CD14-positive monocyte (primary cell): ENCODE measurements at regions not wholly inside any gene's neighbourhood (a gene's known extent, or its start where the extent isn't known, plus 50 kb on each side); places are given as distances from the start of the nearest gene placed in this dataset.

Source experiments
- DNase-seq, 3 donors: peaks; one replicate each; pipeline ENCODE4 v3.0.0-alpha.2; 2011 to 2022
- H2AFZ ChIP-seq: 2 replicates; pipeline ENCODE4 v1.6.0; 2012; ENCODE audit warnings: mild to moderate bottlenecking, low read depth, low read length, inconsistent platforms; ENCODE audit not compliant: insufficient read depth, poor library complexity, severe bottlenecking
- H3K27ac ChIP-seq, 2 donors: 1 replicate in 1 of 2; 2 replicates in 1 of 2; pipeline ENCODE4 v1.5.1; 2012 to 2013; ENCODE audit warnings: low read length in 2 of 2, control low read depth in 1 of 2, inconsistent platforms in 1 of 2, low read depth in 1 of 2, mild to moderate bottlenecking in 1 of 2
- H3K27me3 ChIP-seq, 2 donors: one replicate each; pipeline versions ENCODE4 v1.6.0 to v1.6.1; 2011 to 2013; ENCODE audit warnings: low read length in 2 of 2; ENCODE audit not compliant: control insufficient read depth in 2 of 2, insufficient read depth in 2 of 2
- H3K36me3 ChIP-seq, 2 donors: replicated peaks in 1 of 2; 1 replicate in 1 of 2; 2 replicates in 1 of 2; pipeline versions ENCODE4 v1.5.1 to v1.6.1; 2012 to 2013; ENCODE audit warnings: low read length in 2 of 2, control low read depth in 1 of 2, inconsistent platforms in 1 of 2, mild to moderate bottlenecking in 1 of 2; ENCODE audit not compliant: insufficient read depth in 2 of 2, control insufficient read depth in 1 of 2
- H3K4me1 ChIP-seq, 2 donors: 1 replicate in 1 of 2; 2 replicates in 1 of 2; pipeline versions ENCODE4 v1.5.1 to v1.6.1; 2012 to 2013; ENCODE audit warnings: low read length in 2 of 2, control low read depth in 1 of 2, inconsistent platforms in 1 of 2, mild to moderate bottlenecking in 1 of 2, moderate library complexity in 1 of 2; ENCODE audit not compliant: insufficient read depth in 2 of 2, control insufficient read depth in 1 of 2
- H3K4me2 ChIP-seq: replicated peaks from 2 replicates; pipeline ENCODE3; 2012; ENCODE audit warnings: low read length, moderate library complexity, mild to moderate bottlenecking; ENCODE audit not compliant: poor library complexity, severe bottlenecking; ENCODE audit errors: extremely low read depth
- H3K4me3 ChIP-seq, 3 experiments: fragments of 200-600 bp in 1 of 3; sonication (generic) in 1 of 3; replicated peaks in 1 of 3; 1 replicate in 2 of 3; 2 replicates in 1 of 3; pipeline ENCODE4 v1.5.1; 2011 to 2013; ENCODE audit warnings: low read length in 3 of 3, mild to moderate bottlenecking in 3 of 3, control low read depth in 2 of 3, low read depth in 2 of 3, inconsistent platforms in 1 of 3, moderate library complexity in 1 of 3
- H3K79me2 ChIP-seq: 2 replicates; pipeline ENCODE4 v1.6.0; 2012; ENCODE audit warnings: mild to moderate bottlenecking, control low read depth, inconsistent platforms, low read length, moderate library complexity; ENCODE audit not compliant: insufficient read depth
- H3K9ac ChIP-seq: 2 replicates; pipeline ENCODE4 v1.6.0; 2017; ENCODE audit warnings: low read length, mild to moderate bottlenecking; ENCODE audit not compliant: insufficient read depth, poor library complexity, severe bottlenecking
- H3K9me3 ChIP-seq, 2 donors: replicated peaks in 1 of 2; 1 replicate in 1 of 2; 2 replicates in 1 of 2; pipeline versions ENCODE4 v1.5.1 to v1.6.1; 2012 to 2013; ENCODE audit warnings: low read length in 2 of 2, control low read depth in 1 of 2; ENCODE audit not compliant: control insufficient read depth in 1 of 2, insufficient read depth in 1 of 2
- H4K20me1 ChIP-seq: 2 replicates; pipeline ENCODE4 v1.6.0; 2012; ENCODE audit warnings: mild to moderate bottlenecking, low read length, control low read depth, moderate library complexity; ENCODE audit not compliant: insufficient read depth
- H3K27ac Mint-ChIP-seq, 7 donors: one replicate each; pipeline ENCODE4 v1.8.0; 2020; ENCODE audit warnings: mild to moderate bottlenecking in 7 of 7, mixed read lengths in 7 of 7, moderate library complexity in 6 of 7, inconsistent platforms in 2 of 7
- H3K27me3 Mint-ChIP-seq, 3 donors: one replicate each; pipeline ENCODE4 v1.8.0; 2021 to 2022; ENCODE audit warnings: low read depth in 3 of 3, mild to moderate bottlenecking in 3 of 3, mixed read lengths in 3 of 3, moderate library complexity in 3 of 3, inconsistent platforms in 1 of 3
- H3K36me3 Mint-ChIP-seq, 2 donors: one replicate each; pipeline ENCODE4 v1.8.0; 2020; ENCODE audit warnings: mixed read lengths in 2 of 2, inconsistent platforms in 1 of 2, mild to moderate bottlenecking in 1 of 2
- H3K4me1 Mint-ChIP-seq: one replicate; pipeline ENCODE4 v1.8.0; 2020; ENCODE audit warnings: mild to moderate bottlenecking, mixed read lengths
- H3K4me3 Mint-ChIP-seq, 2 donors: one replicate each; pipeline ENCODE4 v1.8.0; 2020; ENCODE audit warnings: mild to moderate bottlenecking in 2 of 2, mixed read lengths in 2 of 2, moderate library complexity in 1 of 2
- H3K9me3 Mint-ChIP-seq, 7 donors: one replicate each; pipeline ENCODE4 v1.8.0; 2020 to 2022; ENCODE audit warnings: mixed read lengths in 7 of 7, mild to moderate bottlenecking in 6 of 7, moderate library complexity in 6 of 7, inconsistent platforms in 2 of 7
- WGBS: methylation state at CpG from one replicate; pipeline ENCODE4 v1.1.5; 2013; ENCODE audit warnings: missing lambda C conversion rate; ENCODE audit not compliant: insufficient coverage; 5-methylcytosine and 5-hydroxymethylcytosine counted together
- intact Hi-C, 2 donors: fragments of 100-400 bp; cut with micrococcal nuclease; formaldehyde crosslinking; loops; one replicate each; pipeline versions ENCODE4 v1.15.0 to v1.15.1; 2023
- TF ChIP-seq, protein P1 (sequence below): fragments of 200-600 bp; IDR thresholded peaks from one replicate; pipeline ENCODE4 v1.8.0; 2022; ENCODE audit warnings: antibody characterized with exemption, mild to moderate bottlenecking

- no peaks in the 10 kb centered on the region for H3K36me3 Mint-ChIP-seq
- no peak overlapping the region for H3K4me3 ChIP-seq
- TF ChIP-seq, protein P1, sequence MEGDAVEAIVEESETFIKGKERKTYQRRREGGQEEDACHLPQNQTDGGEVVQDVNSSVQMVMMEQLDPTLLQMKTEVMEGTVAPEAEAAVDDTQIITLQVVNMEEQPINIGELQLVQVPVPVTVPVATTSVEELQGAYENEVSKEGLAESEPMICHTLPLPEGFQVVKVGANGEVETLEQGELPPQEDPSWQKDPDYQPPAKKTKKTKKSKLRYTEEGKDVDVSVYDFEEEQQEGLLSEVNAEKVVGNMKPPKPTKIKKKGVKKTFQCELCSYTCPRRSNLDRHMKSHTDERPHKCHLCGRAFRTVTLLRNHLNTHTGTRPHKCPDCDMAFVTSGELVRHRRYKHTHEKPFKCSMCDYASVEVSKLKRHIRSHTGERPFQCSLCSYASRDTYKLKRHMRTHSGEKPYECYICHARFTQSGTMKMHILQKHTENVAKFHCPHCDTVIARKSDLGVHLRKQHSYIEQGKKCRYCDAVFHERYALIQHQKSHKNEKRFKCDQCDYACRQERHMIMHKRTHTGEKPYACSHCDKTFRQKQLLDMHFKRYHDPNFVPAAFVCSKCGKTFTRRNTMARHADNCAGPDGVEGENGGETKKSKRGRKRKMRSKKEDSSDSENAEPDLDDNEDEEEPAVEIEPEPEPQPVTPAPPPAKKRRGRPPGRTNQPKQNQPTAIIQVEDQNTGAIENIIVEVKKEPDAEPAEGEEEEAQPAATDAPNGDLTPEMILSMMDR, result no peak
- no peaks in the 10 kb centered on the region for H3K36me3 ChIP-seq
- H3K79me2 ChIP-seq, result no peaks in the 10 kb centered on the region
- no peaks in the 10 kb centered on the region for H3K27me3 ChIP-seq
- WGBS, result 87% methylated on average over 4 of the region's 4 CpGs
- no peaks in the 10 kb centered on the region for H3K4me1 Mint-ChIP-seq
- no peak overlapping the region for H3K4me3 Mint-ChIP-seq
- DNase-seq, result no peak
- H3K4me1 ChIP-seq, result no peaks in the 10 kb centered on the region
- peaks cover 0 to 1% (median 0%) of the 10 kb centered on the region in 3 donors for H3K27me3 Mint-ChIP-seq
- H4K20me1 ChIP-seq, result no peaks in the 10 kb centered on the region
- peaks cover 4 to 24% (median 16%) of the 10 kb centered on the region in 7 donors for H3K9me3 Mint-ChIP-seq
- no peak overlapping the region for H3K4me2 ChIP-seq
- intact Hi-C loops, result no loop called here
- peaks cover 6 to 14% of the 10 kb centered on the region in 2 donors for H3K9me3 ChIP-seq
- H3K27ac ChIP-seq, result no peak overlapping the region
- no peak overlapping the region for H3K9ac ChIP-seq
- no peak overlapping the region for H2AFZ ChIP-seq
- H3K27ac Mint-ChIP-seq, result no peak overlapping the region
These were observed 1168.2 kb upstream of the C9orf72 start for GRCh38 chr9:28741459-28741858.

- intact Hi-C loops, result no loop called here
- Histone ChIP-seq H3K36me3 (no peaks in the 10 kb centered on the region), H3K27ac (no peak overlapping the region), H3K9ac (no peak overlapping the region), H2AFZ (no peak overlapping the region), H3K9me3 (peaks cover 0 to 6% of the 10 kb centered on the region in 2 donors), H3K27me3 (no peaks in the 10 kb centered on the region), H3K4me1 (no peaks in the 10 kb centered on the region), H3K79me2 (no peaks in the 10 kb centered on the region), H3K4me3 (no peak overlapping the region), H3K4me2 (no peak overlapping the region), H4K20me1 (no peaks in the 10 kb centered on the region)
- Mint-ChIP-seq H3K9me3 (peaks cover 4 to 21% (median 11%) of the 10 kb centered on the region in 7 donors), H3K27me3 (peaks cover 0 to 3% (median 0%) of the 10 kb centered on the region in 3 donors), H3K4me3 (no peak overlapping the region), H3K36me3 (no peaks in the 10 kb centered on the region), H3K27ac (peak overlapping the region in 1 of 7 donors; percentile 64), H3K4me1 (no peaks in the 10 kb centered on the region)
- DNase-seq, result no peak
- WGBS, result 94% methylated on average over 6 of the region's 10 CpGs
- TF ChIP-seq, protein P1, result no peak
These were observed 1174.2 kb upstream of the C9orf72 start for GRCh38 chr9:28747351-28747985.
